H1 (cell line): ENCODE measurements at regions not wholly inside any gene's neighbourhood (a gene's known extent, or its start where the extent isn't known, plus 50 kb on each side); places are given as distances from the start of the nearest gene placed in this dataset.

Experiments
- CHD7 ChIP-seq: fragments of 300-600 bp; sonication (generic); IDR thresholded peaks from 2 replicates; pipeline ENCODE4 v1.7.1; 2012; ENCODE audit warnings: low read length, moderate library complexity, mild to moderate bottlenecking, inconsistent platforms; ENCODE audit not compliant: insufficient replicate concordance
- FOSL1 ChIP-seq: IDR thresholded peaks from 2 replicates; pipeline ENCODE4 v1.6.1; 2011; ENCODE audit warnings: mild to moderate bottlenecking, low read depth, low read length, moderate library complexity; ENCODE audit not compliant: insufficient read depth
- HDAC2 ChIP-seq, 2 experiments: fragments of 300-600 bp in 1 of 2; sonication (generic) in 1 of 2; IDR thresholded peaks; 2 replicates each; pipeline ENCODE4 v1.6.1; 2011 to 2012; ENCODE audit warnings: low read depth in 2 of 2, low read length in 2 of 2, mild to moderate bottlenecking in 2 of 2, moderate library complexity in 2 of 2, borderline replicate concordance in 1 of 2, inconsistent platforms in 1 of 2
- HDAC6 ChIP-seq: IDR thresholded peaks from one replicate; pipeline ENCODE4 v1.7.1; 2012; ENCODE audit warnings: low read depth, mild to moderate bottlenecking, inconsistent platforms, low read length, moderate library complexity
- NRF1 ChIP-seq: IDR thresholded peaks from 2 replicates; pipeline ENCODE4 v1.6.1; 2011; ENCODE audit warnings: mild to moderate bottlenecking, low read depth, low read length, improper control_type of control experiment
- POLR2A ChIP-seq, 2 experiments: IDR thresholded peaks; 1 replicate in 1 of 2; 2 replicates in 1 of 2; pipeline ENCODE4 v1.6.1; 2011; ENCODE audit warnings: low read depth in 2 of 2, low read length in 2 of 2, mild to moderate bottlenecking in 2 of 2; ENCODE audit errors: control extremely low read depth in 1 of 2
- RAD21 ChIP-seq, 2 experiments: IDR thresholded peaks in 1 of 2; conservative IDR thresholded peaks in 1 of 2; 2 replicates each; pipeline ENCODE4 v1.6.1; 2011; ENCODE audit warnings: low read depth in 2 of 2, low read length in 2 of 2, improper control_type of control experiment in 1 of 2, inconsistent platforms in 1 of 2, mild to moderate bottlenecking in 1 of 2, moderate library complexity in 1 of 2
- SP4 ChIP-seq: IDR thresholded peaks from 2 replicates; pipeline ENCODE4 v1.6.1; 2012; ENCODE audit warnings: low read length, inconsistent platforms
- USF2 ChIP-seq: IDR thresholded peaks from 2 replicates; pipeline ENCODE4 v1.6.1; 2011; ENCODE audit warnings: low read length, improper control_type of control experiment
- YY1 ChIP-seq: IDR thresholded peaks from 2 replicates; pipeline ENCODE4 v1.6.1; 2011; ENCODE audit warnings: low read depth, mild to moderate bottlenecking, low read length

- TF ChIP-seq RAD21 (IDR thresholded peaks at IDR 0.05 in 1 of 2, conservative IDR thresholded peaks at IDR 0.05 in 1 of 2; ENCODE audit: low read depth in 2 of 2, low read length in 2 of 2) (no peak), FOSL1 (no peak), CHD7 (no peak), SP4 (no peak), USF2 (no peak), NRF1 (no peak), YY1 (no peak), POLR2A (IDR thresholded peaks at IDR 0.05; ENCODE audit: control extremely low read depth in 1 of 2, low read depth in 2 of 2, low read length in 2 of 2) (no peak), HDAC6 (no peak), HDAC2 (IDR thresholded peaks at IDR 0.05; ENCODE audit: borderline replicate concordance in 1 of 2, low read depth in 2 of 2, low read length in 2 of 2) (no peak)
Observed at GRCh38 chr3:181770296-181770695, 58.6 kb downstream of the SOX2 start (continued).
